GM12878 (cell line): ENCODE measurements at regions not wholly inside any gene's neighbourhood (a gene's known extent, or its start where the extent isn't known, plus 50 kb on each side); places are given as distances from the start of the nearest gene placed in this dataset.

ENCODE experiments used
- CREB1 ChIP-seq: IDR thresholded peaks from 2 replicates; pipeline ENCODE4 v1.6.1; 2012; ENCODE audit warnings: low read depth, mild to moderate bottlenecking, inconsistent platforms
- EP300 ChIP-seq, 2 experiments: fragments of 150-350 bp in 1 of 2; IDR thresholded peaks; 2 replicates each; pipeline ENCODE4 v1.6.1; 2011 to 2012; ENCODE audit warnings: low read depth in 2 of 2, low read length in 2 of 2, borderline replicate concordance in 1 of 2, improper control_type of control experiment in 1 of 2, inconsistent platforms in 1 of 2; ENCODE audit not compliant: control insufficient read depth in 1 of 2
- HDAC2 ChIP-seq: fragments of 200-600 bp; sonication (generic); IDR thresholded peaks from 2 replicates; pipeline ENCODE4 v1.6.1; 2017
- IKZF2 ChIP-seq, 2 experiments: fragments of 450-650 bp; IDR thresholded peaks; 2 replicates each; pipeline ENCODE4 v1.6.1; 2017; ENCODE audit warnings: mild to moderate bottlenecking in 2 of 2, moderate library complexity in 2 of 2
- MYC ChIP-seq: IDR thresholded peaks from 2 replicates; pipeline ENCODE4 v1.6.1; 2011; ENCODE audit warnings: mild to moderate bottlenecking, low read length, moderate library complexity, inconsistent platforms; ENCODE audit not compliant: insufficient read depth, insufficient replicate concordance, insufficient read length, severe bottlenecking
- POLR2A ChIP-seq: IDR thresholded peaks from 2 replicates; pipeline ENCODE4 v1.6.1; 2011; ENCODE audit warnings: low read depth, mild to moderate bottlenecking, low read length
- REST ChIP-seq: IDR thresholded peaks from 2 replicates; pipeline ENCODE4 v1.6.1; 2012; ENCODE audit warnings: mild to moderate bottlenecking, low read depth, low read length
- SP1 ChIP-seq: IDR thresholded peaks from one replicate; pipeline ENCODE4 v1.6.1; 2011; ENCODE audit warnings: low read depth, low read length
- TBL1XR1 ChIP-seq: IDR thresholded peaks from 2 replicates; pipeline ENCODE4 v1.6.1; 2012; ENCODE audit warnings: low read depth, low read length, improper control_type of control experiment
- TF ChIP-seq, protein P1 (sequence below), 3 experiments: IDR thresholded peaks in 2 of 3; conservative IDR thresholded peaks in 1 of 3; 2 replicates each; pipeline ENCODE4 v1.5.1; 2011; ENCODE audit warnings: low read depth in 3 of 3, low read length in 3 of 3, mild to moderate bottlenecking in 3 of 3, control low read depth in 2 of 3, moderate library complexity in 2 of 3, inconsistent platforms in 1 of 3, mixed read lengths in 1 of 3; ENCODE audit not compliant: control insufficient read depth in 2 of 3, insufficient read depth in 1 of 3; ENCODE audit errors: extremely low read depth in 1 of 3

DNA sequence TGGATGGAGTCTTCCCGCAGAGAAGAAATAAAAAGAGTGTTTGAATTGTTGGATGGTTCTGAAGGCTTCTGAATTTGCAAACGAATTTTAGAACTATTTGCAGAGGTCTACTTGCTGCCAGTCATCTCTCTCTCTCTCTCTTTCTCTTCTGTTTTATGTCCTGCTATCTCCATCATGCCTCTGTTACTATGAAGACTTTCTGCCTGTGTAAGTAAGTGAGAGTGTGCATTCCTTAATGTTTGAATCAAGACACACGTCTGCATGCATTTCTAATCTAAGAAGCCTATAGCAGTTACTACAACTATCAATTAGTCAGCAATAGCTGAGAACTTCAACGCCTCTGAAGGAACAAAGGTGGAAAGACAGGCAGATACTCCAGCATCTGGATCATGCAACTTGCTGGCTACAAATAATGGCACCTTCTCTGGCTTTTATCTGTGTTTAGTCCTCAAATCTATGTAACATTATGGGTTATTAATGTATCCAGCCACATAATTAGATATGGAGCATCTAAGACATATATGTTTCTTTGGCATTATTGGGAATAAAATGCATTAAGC is 191.5 kb upstream of the BLID start:
- TF ChIP-seq HDAC2 (no peak), MYC (no peak), IKZF2 (IDR thresholded peaks at IDR 0.05) (no peak), SP1 (no peak), REST (no peak), EP300 (IDR thresholded peaks at IDR 0.05; ENCODE audit: borderline replicate concordance in 1 of 2, control insufficient read depth in 1 of 2, low read depth in 2 of 2, low read length in 2 of 2) (no peak), TBL1XR1 (no peak), POLR2A (no peak), CREB1 (no peak)
- TF ChIP-seq, protein P1, sequence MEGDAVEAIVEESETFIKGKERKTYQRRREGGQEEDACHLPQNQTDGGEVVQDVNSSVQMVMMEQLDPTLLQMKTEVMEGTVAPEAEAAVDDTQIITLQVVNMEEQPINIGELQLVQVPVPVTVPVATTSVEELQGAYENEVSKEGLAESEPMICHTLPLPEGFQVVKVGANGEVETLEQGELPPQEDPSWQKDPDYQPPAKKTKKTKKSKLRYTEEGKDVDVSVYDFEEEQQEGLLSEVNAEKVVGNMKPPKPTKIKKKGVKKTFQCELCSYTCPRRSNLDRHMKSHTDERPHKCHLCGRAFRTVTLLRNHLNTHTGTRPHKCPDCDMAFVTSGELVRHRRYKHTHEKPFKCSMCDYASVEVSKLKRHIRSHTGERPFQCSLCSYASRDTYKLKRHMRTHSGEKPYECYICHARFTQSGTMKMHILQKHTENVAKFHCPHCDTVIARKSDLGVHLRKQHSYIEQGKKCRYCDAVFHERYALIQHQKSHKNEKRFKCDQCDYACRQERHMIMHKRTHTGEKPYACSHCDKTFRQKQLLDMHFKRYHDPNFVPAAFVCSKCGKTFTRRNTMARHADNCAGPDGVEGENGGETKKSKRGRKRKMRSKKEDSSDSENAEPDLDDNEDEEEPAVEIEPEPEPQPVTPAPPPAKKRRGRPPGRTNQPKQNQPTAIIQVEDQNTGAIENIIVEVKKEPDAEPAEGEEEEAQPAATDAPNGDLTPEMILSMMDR (IDR thresholded peaks at IDR 0.05 in 2 of 3, conservative IDR thresholded peaks at IDR 0.05 in 1 of 3; ENCODE audit: control insufficient read depth in 2 of 3, extremely low read depth in 1 of 3, insufficient read depth in 1 of 3, low read depth in 3 of 3, low read length in 3 of 3) = no peak
